K562 (cell line): ENCODE measurements at regions not wholly inside any gene's neighbourhood (a gene's known extent, or its start where the extent isn't known, plus 50 kb on each side); places are given as distances from the start of the nearest gene placed in this dataset.

Experiments used
- ARID1B ChIP-seq: fragments of 450-650 bp; IDR thresholded peaks from 2 replicates; pipeline ENCODE4 v1.6.1; 2016; ENCODE audit warnings: antibody characterized with exemption, mild to moderate bottlenecking, inconsistent platforms
- ATF1 ChIP-seq, 2 experiments: fragments of 450-650 bp in 1 of 2; IDR thresholded peaks; 2 replicates each; pipeline ENCODE4 v1.6.1; 2016; ENCODE audit warnings: missing compliant biosample characterization in 1 of 2, missing genetic modification characterization in 1 of 2
- ETV5 ChIP-seq: sonication (generic); formaldehyde crosslinking; IDR thresholded peaks from 2 replicates; pipeline ENCODE4 v1.4.0; 2020; ENCODE audit warnings: low read depth, mild to moderate bottlenecking, missing genetic modification reagents
- HDAC6 ChIP-seq: IDR thresholded peaks from 2 replicates; pipeline ENCODE4 v1.6.1; 2012; ENCODE audit warnings: low read depth, mild to moderate bottlenecking, control low read depth, inconsistent platforms, low read length, moderate library complexity
- HMG20A ChIP-seq: fragments of 450-650 bp; formaldehyde crosslinking; conservative IDR thresholded peaks from 2 replicates; pipeline ENCODE4 v1.4.0; 2020; ENCODE audit warnings: mild to moderate bottlenecking, mixed read lengths
- HNRNPLL ChIP-seq: fragments of 200-400 bp; formaldehyde crosslinking; IDR thresholded peaks from 2 replicates; pipeline ENCODE4 v1.6.1; 2017; ENCODE audit warnings: low read length, low read depth, mild to moderate bottlenecking; ENCODE audit not compliant: poor library complexity, severe bottlenecking
- JUNB ChIP-seq: fragments of 450-650 bp; formaldehyde crosslinking; conservative IDR thresholded peaks from 2 replicates; pipeline ENCODE4 v1.4.0; 2020; ENCODE audit warnings: mild to moderate bottlenecking
- PHB2 ChIP-seq: fragments of 450-650 bp; IDR thresholded peaks from 2 replicates; pipeline ENCODE4 v1.6.1; 2017; ENCODE audit warnings: low read depth
- POLR2A ChIP-seq: fragments of 450-650 bp; conservative IDR thresholded peaks from 2 replicates; pipeline ENCODE4 v1.6.1; 2016
- SIN3A ChIP-seq, 2 experiments: fragments of 150-350 bp in 1 of 2; IDR thresholded peaks; 2 replicates each; pipeline ENCODE4 v1.6.1; 2011 to 2016; ENCODE audit warnings: borderline replicate concordance in 2 of 2, low read depth in 2 of 2, low read length in 2 of 2, mild to moderate bottlenecking in 2 of 2, moderate library complexity in 2 of 2; ENCODE audit not compliant: control insufficient read depth in 1 of 2
- TF ChIP-seq, protein P1 (sequence below), 3 experiments: IDR thresholded peaks in 2 of 3; conservative IDR thresholded peaks in 1 of 3; 2 replicates each; pipeline ENCODE4 v1.5.1; 2011 to 2012; ENCODE audit warnings: low read length in 3 of 3, mild to moderate bottlenecking in 3 of 3, control low read depth in 2 of 3, improper control_type of control experiment in 1 of 3, inconsistent platforms in 1 of 3, low read depth in 1 of 3, mixed read lengths in 1 of 3, moderate library complexity in 1 of 3; ENCODE audit not compliant: insufficient read depth in 2 of 3
- TF ChIP-seq, protein P2 (sequence below): IDR thresholded peaks from 2 replicates; pipeline ENCODE4 v1.6.1; 2012; ENCODE audit warnings: low read depth, low read length, improper control_type of control experiment, borderline replicate concordance

DNA sequence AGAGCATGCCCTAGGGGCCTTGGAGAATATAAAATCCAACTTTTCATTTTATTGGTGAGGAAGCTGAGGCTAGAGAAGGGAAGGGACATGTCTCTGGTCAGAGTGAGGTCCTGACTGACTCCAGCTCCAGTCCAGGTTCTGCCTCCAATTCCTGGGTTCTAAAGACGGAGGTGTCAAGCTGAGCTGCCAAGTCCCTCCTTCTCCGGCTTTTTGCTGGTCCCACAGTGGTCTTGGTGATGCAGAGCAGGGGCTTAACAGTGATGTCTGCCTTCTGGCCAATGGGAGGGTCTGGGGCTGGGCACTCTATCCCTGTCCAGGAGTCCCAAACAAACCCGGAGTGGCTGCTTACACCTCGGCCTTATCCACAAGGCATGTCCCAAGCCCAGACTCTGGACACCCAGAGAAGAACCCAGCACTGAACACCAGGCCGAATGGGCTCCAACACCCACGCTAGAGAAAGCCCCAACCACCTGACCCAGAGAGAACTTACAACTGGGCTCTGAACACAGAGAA lies 104.8 kb downstream of the EBNA1BP2 start:
- TF ChIP-seq, protein P1, sequence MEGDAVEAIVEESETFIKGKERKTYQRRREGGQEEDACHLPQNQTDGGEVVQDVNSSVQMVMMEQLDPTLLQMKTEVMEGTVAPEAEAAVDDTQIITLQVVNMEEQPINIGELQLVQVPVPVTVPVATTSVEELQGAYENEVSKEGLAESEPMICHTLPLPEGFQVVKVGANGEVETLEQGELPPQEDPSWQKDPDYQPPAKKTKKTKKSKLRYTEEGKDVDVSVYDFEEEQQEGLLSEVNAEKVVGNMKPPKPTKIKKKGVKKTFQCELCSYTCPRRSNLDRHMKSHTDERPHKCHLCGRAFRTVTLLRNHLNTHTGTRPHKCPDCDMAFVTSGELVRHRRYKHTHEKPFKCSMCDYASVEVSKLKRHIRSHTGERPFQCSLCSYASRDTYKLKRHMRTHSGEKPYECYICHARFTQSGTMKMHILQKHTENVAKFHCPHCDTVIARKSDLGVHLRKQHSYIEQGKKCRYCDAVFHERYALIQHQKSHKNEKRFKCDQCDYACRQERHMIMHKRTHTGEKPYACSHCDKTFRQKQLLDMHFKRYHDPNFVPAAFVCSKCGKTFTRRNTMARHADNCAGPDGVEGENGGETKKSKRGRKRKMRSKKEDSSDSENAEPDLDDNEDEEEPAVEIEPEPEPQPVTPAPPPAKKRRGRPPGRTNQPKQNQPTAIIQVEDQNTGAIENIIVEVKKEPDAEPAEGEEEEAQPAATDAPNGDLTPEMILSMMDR (IDR thresholded peaks at IDR 0.05 in 2 of 3, conservative IDR thresholded peaks at IDR 0.05 in 1 of 3; ENCODE audit: insufficient read depth in 2 of 3, low read depth in 1 of 3, low read length in 3 of 3) = no peak
- TF ChIP-seq POLR2A (no peak), HMG20A (no peak), ETV5 (CRISPR knock-in tag) (no peak), SIN3A (IDR thresholded peaks at IDR 0.05; ENCODE audit: borderline replicate concordance in 2 of 2, control insufficient read depth in 1 of 2, low read depth in 2 of 2, low read length in 2 of 2) (no peak), HDAC6 (no peak), ARID1B (no peak), JUNB (CRISPR knock-in tag) (no peak), HNRNPLL (no peak), PHB2 (no peak), ATF1 (CRISPR knock-in tag; IDR thresholded peaks at IDR 0.05) (no peak), ATF1 (tag; IDR thresholded peaks at IDR 0.05) (no peak)
- TF ChIP-seq, protein P2, sequence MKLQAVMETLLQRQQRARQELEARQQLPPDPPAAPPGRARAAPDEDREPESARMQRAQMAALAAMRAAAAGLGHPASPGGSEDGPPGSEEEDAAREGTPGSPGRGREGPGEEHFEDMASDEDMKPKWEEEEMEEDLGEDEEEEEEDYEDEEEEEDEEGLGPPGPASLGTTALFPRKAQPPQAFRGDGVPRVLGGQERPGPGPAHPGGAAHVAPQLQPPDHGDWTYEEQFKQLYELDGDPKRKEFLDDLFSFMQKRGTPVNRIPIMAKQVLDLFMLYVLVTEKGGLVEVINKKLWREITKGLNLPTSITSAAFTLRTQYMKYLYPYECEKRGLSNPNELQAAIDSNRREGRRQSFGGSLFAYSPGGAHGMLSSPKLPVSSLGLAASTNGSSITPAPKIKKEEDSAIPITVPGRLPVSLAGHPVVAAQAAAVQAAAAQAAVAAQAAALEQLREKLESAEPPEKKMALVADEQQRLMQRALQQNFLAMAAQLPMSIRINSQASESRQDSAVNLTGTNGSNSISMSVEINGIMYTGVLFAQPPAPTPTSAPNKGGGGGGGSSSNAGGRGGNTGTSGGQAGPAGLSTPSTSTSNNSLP = no peak
